ENCODE measurements at regions not wholly inside any gene's neighbourhood (a gene's known extent, or its start where the extent isn't known, plus 50 kb on each side); places are given as distances from the start of the nearest gene placed in this dataset.

DNA sequence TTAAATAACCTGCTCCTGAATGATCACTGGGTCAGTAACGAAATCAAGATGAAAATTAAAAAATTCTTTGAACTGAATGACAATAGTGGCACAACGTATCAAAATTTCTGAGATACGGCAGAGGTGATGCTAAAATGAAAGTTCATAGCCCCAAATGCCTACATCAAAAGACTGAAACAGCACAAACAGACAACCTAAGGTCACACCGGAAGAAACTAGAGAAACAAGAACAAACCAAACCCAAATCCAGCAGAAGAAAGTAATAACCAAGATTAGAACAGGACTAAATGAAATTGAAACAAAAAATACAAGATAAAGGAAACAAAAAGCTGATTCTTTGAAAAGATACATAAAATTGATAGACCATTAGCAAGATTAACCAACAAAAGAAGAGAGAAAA is 324.1 kb downstream of the RBM26 start:
- DNase-seq: no peak

DNA sequence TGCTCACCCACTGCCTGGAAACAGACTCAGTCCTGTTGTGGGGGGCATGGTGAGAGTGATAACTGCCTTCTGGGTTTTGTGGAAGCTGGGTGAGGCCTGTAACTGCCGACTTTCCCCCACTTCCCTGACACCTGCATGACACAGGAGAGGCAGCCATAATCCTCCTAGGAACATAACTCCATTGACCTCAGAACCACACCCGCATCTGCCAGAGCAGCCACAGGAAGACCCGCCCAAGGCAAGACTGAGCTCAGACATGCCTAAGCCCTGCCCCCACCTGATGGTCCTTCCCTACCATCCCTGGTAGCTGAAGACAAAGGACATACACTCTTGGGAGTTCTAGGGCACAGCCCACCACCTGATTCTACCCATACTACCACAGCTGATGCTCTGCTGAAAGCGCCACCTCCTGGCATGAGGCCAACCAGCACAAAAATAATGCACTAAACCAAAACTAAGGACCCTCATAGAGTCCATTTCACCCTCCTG is 326.7 kb downstream of the RBM26 start:
- DNase-seq: no peak

DNA sequence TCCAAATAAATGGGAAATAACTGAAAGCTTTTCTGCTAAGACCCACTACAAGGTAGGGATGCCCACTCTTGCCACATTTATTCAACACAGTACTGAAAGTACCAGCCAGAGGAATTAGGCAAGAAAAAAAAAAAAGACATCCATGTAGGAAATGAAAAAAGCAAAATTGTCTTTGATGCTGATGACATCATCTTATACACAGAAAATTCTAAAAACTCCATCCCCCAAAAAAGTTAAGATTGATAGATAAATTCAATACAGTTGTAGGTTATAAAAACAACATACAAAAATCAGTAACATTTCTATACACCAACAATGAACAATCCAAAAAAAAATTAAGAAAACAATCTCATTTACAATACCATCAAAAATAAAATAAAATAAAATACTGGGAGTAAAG is 330.4 kb downstream of the RBM26 start:
- DNase-seq: no peak

DNA sequence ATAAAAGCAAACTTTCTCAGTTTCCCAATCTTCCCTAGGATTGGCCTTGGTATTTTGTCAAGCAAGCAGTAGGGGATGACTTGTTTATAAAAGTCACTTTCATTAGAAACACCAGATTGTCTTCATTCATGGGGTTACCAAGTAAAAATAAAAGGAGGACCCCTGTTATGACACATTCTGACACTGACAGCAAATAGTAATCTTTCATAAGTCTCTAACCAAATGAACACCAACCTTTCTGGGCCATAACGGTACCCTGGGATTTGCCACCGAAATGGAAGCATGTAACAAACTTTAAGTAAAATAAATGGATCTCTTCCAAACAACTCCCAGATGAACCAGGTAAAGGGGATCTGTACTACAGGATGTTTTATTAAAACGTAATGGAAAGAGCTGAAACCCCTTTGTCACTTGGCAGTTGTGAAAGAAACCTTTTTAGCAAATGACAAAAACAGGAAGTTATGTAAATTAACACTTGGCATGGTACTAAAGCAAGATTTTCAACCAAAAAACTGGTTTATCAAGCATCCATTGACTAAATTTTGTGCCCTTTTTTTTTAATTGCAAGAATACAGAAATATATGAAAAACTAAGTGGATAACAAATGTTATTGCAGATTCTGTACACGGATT is 335.6 kb downstream of the RBM26 start:
- no peak for DNase-seq

DNA sequence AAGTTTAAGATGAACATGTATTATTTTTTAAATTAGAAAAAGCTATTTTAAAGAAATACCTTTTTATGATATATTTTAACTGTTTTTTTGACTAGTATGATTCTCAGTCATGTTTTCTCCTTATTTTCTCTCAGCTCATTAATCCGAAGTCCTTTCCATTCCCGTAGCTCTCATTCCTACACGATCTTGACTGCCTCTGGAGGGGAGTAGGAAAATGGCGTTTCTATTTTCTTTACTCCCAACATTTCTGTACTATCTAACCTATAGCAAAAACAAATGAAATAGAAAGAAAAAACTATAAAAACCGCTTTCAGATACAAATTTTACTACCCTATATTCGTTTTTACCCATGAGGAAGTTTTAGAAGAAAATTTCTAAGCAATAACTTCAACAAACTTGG is 343.8 kb downstream of the RBM26 start:
- no peak for DNase-seq

DNA sequence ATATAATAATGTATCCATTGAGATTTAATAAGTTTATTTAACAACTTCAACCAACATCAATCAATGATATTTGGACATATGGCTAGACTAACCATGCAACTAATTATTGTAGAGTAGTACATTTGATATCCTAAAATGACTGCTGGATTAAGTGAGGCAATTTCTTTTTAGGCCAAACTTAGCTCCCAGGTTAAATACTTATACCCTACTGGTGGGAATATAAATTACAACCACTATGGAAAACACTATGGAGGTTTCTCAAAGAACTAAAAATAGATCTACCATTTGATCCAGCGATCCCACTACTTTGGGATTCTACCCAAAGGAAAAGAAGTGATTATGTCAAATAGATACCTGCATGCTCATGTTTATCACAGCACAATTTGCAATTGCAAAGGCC is 345.8 kb downstream of the RBM26 start:
- DNase-seq: no peak

DNA sequence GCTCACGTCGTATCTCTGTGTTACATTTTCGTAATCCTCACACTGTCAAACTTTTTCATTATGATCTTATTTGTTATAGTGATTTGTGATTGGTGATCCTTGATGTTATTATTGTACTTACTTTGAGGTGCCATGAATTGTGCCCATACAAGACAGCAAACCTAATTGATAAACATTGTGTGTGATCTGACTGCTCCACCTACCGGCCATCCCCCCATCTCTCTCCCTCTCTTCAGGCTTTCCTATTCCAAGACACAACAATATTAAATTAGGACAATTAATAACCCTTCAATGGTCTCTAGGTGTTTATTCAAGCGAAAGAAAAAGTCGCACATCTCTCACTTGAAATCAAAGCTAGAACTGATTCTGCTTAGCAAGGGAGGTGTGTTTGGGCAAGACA is 349.3 kb downstream of the RBM26 start:
- no peak for DNase-seq

DNA sequence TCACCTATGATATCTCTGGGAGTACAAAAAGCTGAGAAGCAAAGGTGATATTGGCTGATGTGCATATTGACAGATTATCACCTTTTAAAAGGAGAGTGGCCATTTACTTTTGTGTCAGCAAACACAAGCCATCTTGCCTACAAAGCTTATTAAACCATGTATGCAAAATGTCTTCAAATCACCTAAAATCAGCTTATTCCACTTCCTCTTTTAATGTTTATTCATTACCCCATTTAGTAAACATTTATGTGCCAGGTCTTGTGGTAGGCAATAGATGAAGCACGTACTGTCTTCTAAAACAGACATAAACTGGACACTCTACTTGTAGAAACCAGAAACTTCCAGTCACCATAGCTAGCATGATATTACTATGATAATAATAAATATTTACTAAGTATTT is 354.6 kb downstream of the RBM26 start:
- DNase-seq: no peak

DNA sequence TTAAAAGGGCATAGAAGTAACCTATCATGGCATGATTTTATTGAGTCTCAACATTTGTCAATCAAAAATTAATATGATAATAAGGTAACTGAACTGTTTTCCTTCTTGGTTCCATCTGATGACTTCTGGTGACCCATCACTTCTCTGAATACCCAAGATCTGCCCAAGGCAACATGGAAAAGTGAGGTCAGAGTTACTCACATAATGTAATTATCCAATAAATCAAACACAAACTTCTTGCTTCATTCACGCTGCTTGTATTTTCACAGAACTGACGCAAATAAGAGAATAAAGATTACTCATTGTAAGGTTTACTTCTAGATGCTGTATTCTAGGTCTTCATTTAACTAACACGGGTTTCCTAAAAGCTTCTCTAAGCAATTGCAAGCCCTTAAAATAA is 361.6 kb downstream of the RBM26 start:
- no peak for DNase-seq

DNA sequence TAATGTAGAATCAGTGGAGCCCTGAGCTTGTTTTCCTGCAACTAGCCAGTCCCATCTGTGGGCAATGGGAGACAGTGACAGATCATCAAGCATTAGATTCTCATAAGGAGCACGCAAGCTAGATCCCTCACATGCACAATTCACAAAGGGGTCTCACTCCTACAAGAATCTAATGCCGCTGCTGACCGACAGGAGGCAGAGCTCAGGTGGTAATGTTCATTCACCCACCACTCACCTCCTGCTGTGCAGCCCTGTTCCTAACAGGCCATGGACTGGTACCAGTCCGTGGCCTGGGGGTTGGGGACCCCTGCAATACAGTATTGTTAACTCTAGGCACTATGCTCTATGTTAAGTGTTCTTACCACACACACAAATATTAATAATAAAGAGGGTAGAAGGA is 362.8 kb downstream of the RBM26 start:
- DNase-seq: no peak

DNA sequence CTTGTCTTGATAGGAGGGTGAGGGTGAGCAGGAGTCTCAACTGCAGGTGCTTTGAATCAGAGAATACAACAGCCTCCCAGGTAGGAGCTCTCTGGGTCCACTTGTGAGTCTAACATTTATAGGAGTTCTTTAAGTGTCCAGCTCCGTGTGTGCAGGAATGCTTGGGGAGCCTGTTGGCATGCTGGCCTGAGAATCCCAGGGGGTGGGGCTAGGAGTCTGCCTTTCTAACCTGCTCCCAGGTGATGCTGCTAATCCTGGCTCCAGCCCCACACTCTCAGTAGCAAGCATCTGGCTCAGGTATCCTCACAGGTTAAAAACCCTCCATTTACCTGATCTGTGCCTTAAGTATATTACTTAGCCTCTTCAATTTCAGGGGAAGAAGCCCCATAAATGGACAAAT is 368.9 kb downstream of the RBM26 start:
- no peak for DNase-seq

DNA sequence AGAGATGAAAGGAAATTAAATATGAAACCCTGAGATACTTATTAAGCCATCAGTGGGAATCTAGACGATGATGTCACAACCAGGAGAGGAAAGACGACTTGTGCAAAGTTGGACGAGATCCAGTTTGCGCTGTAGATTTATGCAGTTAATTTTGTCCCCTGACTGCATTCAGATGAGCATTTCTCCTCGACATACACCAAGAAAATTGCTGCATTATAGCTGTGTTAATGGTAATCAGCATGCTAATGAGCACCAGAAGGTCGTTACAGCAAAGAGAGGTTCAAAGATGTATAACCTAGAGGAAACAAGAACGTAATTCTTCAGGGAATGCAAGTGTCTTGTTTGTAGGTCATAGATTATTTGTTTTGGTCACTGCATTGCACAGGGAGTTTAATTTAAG is 371.7 kb downstream of the RBM26 start:
- DNase-seq: no peak

DNA sequence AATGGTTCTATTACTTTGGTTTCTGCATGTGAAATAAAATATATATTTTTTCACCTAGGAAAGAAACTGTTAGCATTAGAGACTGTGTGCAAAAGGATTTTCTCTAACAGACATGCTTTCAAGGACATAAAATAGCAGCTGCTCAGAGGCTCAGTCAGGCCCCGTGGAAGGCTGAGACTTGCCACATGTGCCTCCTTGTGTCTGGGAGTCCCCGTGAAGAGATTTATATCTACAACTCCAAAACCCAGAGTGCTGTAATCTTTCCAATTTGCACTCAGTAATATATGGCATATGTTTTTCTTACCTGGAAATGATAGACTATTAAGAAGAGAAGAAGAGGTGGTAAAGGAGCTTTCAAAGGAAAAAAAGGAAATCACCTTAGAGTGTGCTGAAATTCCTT is 371.6 kb upstream of the OBI1 start:
- no peak for DNase-seq

DNA sequence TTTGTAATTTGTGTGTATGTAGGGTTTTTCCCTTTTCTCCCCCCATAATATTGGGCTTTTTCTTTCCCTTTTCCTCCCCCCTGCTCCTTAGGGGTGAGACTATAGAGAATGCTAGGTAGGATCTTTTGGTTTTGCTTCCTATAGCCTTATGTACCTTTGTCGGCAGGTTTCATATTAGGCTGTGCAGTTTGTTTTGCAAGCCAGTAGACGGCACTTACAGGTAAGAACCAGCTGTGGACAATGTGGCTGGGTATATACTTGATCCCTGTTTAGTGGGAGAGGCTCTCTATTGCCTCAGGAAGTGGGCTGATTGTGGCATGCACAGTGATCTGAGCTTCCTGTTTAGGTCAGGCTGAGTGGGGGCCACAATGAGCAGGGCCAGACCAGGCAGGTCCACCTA is 359.2 kb upstream of the OBI1 start:
- DNase-seq: no peak

DNA sequence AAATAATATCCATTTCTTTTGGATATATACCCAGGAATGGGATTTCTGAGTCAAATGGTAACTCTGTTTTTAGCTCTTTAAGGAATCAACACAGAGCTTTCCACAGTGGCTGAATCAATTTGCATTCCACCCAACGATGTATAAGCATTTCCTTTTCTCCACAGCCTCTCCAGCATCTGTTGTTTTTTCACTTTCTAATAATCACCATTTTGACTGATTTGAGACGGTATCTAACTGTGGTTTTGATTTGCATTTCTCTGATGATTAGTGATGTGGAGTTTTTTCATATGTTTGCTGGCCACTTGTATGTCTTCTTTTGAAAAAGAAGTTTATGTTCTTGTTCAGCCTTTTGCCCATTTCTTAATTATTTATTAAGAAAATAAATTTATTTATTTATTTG is 352.2 kb upstream of the OBI1 start:
- DNase-seq: no peak

DNA sequence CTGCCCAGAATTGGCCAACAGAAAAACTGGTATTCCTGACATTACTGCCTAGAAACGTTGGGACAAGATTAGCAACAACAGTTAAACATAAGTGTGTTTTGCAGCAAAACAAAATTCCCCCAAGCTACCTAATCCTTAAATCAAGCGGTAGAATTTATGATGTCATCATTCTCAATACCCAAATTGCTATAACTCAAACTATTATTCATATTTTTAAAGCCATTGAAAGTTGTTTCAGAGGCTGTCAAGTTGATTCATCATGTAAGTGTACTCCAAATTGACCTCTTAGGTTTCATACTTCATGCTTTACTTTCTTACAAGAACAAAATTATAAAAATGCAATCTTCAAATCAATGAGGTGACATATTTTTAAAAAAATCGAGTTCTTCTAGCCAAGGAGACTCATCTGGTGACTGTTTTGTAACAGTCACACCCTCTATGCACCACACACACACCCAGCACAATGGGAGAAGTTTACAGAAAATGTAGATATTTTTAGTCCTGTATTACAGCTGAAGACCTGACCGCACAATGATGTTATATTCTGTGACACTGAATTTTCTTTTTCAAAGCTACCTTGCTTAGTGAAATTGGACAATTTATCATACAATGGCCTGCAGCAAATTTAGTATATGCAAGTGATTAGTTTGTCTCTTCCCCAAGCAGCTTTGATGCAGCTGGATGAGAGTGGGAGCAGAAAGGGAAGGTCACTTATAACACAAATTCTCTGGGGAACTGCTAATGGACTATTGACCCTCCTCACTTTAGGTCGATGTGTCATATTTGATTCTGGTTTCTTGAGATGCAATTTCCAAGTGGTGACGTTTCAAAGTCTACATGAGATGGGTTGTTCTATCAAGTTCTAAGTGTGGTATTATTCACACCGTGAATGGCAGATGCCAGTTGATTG is 345.3 kb upstream of the OBI1 start:
- no peak for DNase-seq

DNA sequence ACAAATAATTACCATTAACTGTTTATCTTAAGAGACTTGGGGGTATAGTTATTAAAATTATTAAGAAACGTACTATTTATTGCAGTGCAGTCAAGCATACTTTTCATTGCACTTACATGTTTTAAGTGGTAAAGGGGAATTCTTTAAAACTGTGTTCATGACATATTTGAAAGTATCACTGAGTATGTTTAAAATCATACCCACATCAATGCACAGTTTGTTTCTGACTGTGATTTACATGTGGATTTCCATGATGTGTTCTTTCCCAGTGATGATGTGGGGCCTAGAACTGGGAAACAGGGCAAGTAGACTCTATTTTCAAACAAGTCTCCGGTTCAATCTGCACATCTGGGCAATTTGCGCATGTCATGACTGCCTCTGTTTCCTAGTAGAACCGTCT is 340.5 kb upstream of the OBI1 start:
- DNase-seq: no peak

DNA sequence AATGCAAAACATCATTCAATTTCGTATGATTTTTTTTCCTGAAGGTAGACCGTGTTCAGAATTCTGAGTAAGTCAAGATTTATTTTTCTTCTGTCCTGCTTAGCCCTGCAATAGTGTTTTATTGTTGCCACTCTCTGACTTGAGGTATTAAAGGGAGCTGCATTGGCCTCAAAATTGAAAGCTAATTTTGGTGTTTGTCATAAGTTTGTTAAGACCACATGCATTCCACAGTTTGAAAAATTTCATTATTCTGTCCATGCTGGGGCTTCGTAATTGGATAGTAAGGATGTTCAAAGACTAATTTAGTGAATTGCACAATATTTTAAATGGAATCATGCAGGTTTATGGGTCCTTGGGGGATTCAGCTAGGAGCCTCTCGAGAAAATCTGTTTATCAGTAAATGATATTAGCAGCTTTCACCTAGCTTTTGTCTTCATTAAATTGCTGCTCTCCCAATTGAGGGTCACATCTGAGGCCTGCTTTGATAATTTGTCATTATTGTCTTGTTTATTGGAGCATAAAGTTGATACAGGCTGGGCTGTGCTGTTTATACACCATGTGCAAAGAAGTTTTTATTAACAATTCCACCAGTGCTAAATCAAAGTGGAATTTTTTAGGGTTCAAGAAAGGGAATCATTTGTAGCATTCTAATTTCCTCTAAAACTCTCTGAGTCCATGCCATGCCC is 339.8 kb upstream of the OBI1 start:
- DNase-seq: no peak

DNA sequence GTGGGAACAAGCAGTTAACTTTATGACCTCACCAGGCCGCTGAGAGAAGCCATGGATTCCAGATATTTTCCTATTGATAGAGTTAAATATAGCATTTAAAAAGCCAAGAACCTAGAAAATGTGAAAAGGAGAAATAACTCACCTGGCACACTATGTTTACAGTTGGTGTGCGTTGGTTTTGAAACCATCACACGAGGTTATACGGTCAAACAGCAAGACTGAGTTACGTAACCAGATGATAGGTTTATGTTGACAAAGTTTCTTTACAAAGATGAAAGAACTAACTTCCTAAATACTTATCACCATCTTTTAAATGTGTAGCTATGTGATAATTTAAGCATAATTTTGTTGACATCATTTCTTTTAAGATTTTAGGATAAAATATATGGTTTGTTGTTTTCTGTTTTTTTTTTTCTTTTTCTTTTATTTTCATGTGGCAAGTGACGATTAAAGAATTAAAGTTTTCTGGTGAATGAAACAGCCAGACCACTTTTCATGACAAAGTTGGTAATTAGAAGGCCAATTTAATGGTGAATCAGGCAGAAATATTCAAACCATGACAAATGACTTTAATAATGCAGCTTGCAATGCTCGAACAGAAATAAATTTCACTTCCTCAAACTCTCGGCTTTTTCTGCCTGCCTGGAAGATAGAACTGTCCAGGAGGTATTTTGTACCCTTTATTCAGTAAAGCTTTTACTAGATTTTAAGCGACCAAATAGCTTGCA is 339.1 kb upstream of the OBI1 start:
- no peak for DNase-seq

DNA sequence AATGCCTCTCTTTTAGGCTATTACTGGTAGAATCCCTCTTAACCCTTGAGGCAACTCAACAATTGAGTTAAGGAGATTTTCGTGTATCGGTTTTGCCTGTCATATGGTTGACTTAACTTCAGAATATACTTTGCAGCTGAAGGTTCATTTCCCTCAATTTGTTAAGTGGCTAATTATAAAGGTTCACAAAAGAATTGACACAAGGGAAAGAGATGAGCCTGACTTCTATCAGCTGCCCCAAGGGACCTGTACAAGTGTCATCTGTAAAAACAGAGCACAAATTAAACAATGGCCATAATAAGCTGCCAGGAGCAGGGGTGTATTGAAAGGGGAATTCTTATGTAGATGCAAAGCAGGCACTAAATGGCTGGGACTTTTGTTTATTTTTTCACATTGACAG is 334.8 kb upstream of the OBI1 start:
- no peak for DNase-seq

DNA sequence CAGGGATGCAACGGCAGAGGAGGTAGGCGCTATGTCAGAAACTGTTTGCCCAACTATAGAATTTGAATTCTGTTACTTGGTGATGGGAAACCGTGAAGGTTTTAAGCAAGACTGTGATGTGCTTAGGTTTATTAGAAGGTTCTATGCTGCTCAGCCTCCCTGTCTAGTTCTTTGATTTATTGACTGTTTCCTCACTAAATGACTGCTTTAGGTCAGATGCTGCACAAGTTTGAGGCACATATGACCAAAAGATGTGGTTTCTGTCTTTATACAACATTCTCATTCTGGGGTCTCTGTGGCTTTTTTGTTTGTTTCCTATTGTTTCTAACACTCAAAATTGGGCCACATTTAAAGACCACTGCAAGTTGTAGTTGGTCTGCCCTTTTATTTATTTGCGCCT is 323.0 kb upstream of the OBI1 start:
- no peak for DNase-seq

DNA sequence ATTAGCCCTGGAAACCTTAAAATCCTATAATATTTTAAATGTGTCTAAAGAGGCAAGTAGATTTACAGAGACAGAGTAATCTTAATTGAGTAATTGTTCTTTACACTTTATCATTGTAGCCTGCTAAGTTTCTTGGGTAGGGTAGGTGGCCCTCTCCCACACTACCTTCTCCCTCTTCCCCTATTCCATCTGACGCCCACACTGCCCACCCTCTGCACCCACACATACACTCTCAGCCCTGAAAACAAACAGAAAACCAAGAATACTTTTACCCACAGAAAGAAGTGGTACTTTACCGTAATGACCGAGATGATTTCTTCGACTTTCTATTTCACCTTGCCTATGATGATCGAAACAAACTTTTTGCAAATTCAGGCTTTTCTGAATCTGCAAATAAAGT is 320.4 kb upstream of the OBI1 start:
- no peak for DNase-seq

DNA sequence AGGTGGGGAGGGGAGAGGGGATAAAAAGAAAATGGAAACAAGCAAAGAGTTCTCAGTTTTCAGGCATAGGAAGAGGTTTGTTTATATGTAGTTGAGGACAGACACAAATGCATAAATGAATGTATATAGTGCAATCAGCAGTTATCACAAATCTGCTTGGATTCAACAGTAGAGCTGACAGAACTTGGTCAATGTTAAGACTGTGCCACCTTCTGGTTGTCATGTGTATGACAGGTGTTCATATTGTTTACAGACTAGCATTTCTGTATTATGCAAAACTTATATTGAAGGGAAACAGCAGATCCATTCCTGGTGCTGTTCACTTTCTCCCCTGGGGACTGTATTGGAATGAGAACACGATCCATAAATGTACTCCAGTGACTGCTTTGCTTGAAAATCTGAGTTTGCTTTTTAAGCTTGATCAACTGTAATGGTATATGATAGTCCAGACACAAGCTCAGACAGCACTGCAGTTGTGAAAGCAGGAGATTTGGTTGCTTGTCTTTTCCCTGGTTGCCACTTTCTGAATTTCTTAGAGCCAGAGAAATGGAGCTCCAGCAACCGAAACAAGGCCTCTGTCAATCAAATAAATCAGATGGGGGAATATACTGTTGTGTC is 319.5 kb upstream of the OBI1 start:
- DNase-seq: peak; percentile 44

All from activated CD4-positive, alpha-beta T cell treated with anti-CD3 and anti-CD28 coated beads for 48 hours (primary cell).